ENCODE measurements at regions not wholly inside any gene's neighbourhood (a gene's known extent, or its start where the extent isn't known, plus 50 kb on each side); places are given as distances from the start of the nearest gene placed in this dataset.

GRCh38 chr12:13851828-13852227, 129.6 kb downstream of the GRIN2B start:
- H3K9me2 ChIP-seq (ENCODE audit: insufficient read depth): no peaks in the 10 kb centered on the region
- ChIA-PET RAD21 (ENCODE audit: low non-redundant PET in 1 of 2, low total read pairs in 2 of 2, uncharacterized antibody in 2 of 2, unreplicated experiment in 2 of 2) (no interaction called here), POLR2A (no interaction called here), CTCF (no interaction called here)
- H3K27me3 ChIP-seq (ENCODE audit: insufficient read depth, low read length): no peaks in the 10 kb centered on the region
- H3K4me3 ChIP-seq (replicated peaks in 1 of 2; ENCODE audit: low read depth in 1 of 2, low read length in 2 of 2): no peak overlapping the region
- H3K9ac ChIP-seq (ENCODE audit: low read length): no peak overlapping the region
- H3K9me3 ChIP-seq (ENCODE audit: control insufficient read depth in 1 of 2, insufficient read depth in 1 of 2, low read depth in 1 of 2, low read length in 2 of 2): no peaks in the 10 kb centered on the region
- no peaks in the 10 kb centered on the region for H4K20me1 ChIP-seq (ENCODE audit: insufficient read depth)
- intact Hi-C loops (cut with micrococcal nuclease): no loop called here
- BruUV-seq (replicated peaks): no TSS peak
- no peaks in the 10 kb centered on the region for H3K36me3 ChIP-seq (ENCODE audit: control insufficient read depth in 1 of 2, insufficient read depth in 2 of 2, low read length in 2 of 2)
- no peaks in the 10 kb centered on the region for H3K79me2 ChIP-seq (ENCODE audit: insufficient read depth, low read length)
- DNase-seq (ENCODE audit: low read depth, low spot score): no peak
- no peak overlapping the region for H2AFZ ChIP-seq (ENCODE audit: low read depth, low read length, poor library complexity, severe bottlenecking)
- no peak overlapping the region for H3K4me2 ChIP-seq (ENCODE audit: low read length)
- H3K4me1 ChIP-seq (ENCODE audit: control insufficient read depth in 1 of 2, insufficient read depth in 2 of 2, low read length in 2 of 2): no peaks in the 10 kb centered on the region
- H3K27ac ChIP-seq (ENCODE audit: low read depth, low read length): no peak overlapping the region
- no peak for ATAC-seq
- no peak for TF ChIP-seq YY1 (IDR thresholded peaks at IDR 0.05; ENCODE audit: extremely low read depth, insufficient replicate concordance, low read depth, low read length)
- TF ChIP-seq ZBTB33 (IDR thresholded peaks at IDR 0.05; ENCODE audit: extremely low read depth, insufficient replicate concordance, low read length): no peak
- no peak for TF ChIP-seq EZH2phosphoT487 (IDR thresholded peaks at IDR 0.05; ENCODE audit: borderline replicate concordance)
- no peak for TF ChIP-seq POLR2A (IDR thresholded peaks at IDR 0.05; ENCODE audit: borderline replicate concordance, extremely low read depth, insufficient read depth, insufficient read length)
- no peak for TF ChIP-seq SRF (IDR thresholded peaks at IDR 0.05; ENCODE audit: low read depth)
- no peak for TF ChIP-seq CBX3 (IDR thresholded peaks at IDR 0.05; ENCODE audit: low read depth)
- TF ChIP-seq RAD21 (IDR thresholded peaks at IDR 0.05; ENCODE audit: low read depth): no peak
- TF ChIP-seq FOSL1 (IDR thresholded peaks at IDR 0.05; ENCODE audit: low read depth): no peak
- no peak for TF ChIP-seq POLR2AphosphoS5 (IDR thresholded peaks at IDR 0.05; ENCODE audit: low read depth, low read length)
- TF ChIP-seq CEBPB (IDR thresholded peaks at IDR 0.05; ENCODE audit: low read depth): no peak
- no peak for TF ChIP-seq EZH2 (IDR thresholded peaks at IDR 0.05)
- no peak for TF ChIP-seq ZNF274 (IDR thresholded peaks at IDR 0.05; ENCODE audit: low read depth, low read length)
- no peak for TF ChIP-seq ATF3 (IDR thresholded peaks at IDR 0.05)
- TF ChIP-seq REST (IDR thresholded peaks at IDR 0.05; ENCODE audit: low read depth): no peak
- TF ChIP-seq SIN3A (IDR thresholded peaks at IDR 0.05; ENCODE audit: low read depth): no peak
- no peak for TF ChIP-seq CTCF (IDR thresholded peaks at IDR 0.05 in 2 of 3, conservative IDR thresholded peaks at IDR 0.05 in 1 of 3; ENCODE audit: borderline replicate concordance in 1 of 3, insufficient read depth in 1 of 3, low read depth in 2 of 3, low read length in 2 of 3)
- no peak for TF ChIP-seq SP1 (IDR thresholded peaks at IDR 0.05; ENCODE audit: low read depth)
- TF ChIP-seq MAX (IDR thresholded peaks at IDR 0.05): no peak
- TF ChIP-seq EGR1 (IDR thresholded peaks at IDR 0.05; ENCODE audit: low read depth): no peak
- TF ChIP-seq ELF1 (IDR thresholded peaks at IDR 0.05; ENCODE audit: borderline replicate concordance, low read depth): no peak

Measured in HCT116 (cell line).